Mesenchymal stem cell (in vitro differentiated cells and primary cell): ENCODE measurements at regions not wholly inside any gene's neighbourhood (a gene's known extent, or its start where the extent isn't known, plus 50 kb on each side); places are given as distances from the start of the nearest gene placed in this dataset.
A peak's percentile ranks its signal among the peaks of the same experiment; 100 is the strongest.

Experiments used
- DNase-seq: peaks from one replicate; pipeline ENCODE4 v3.0.0-alpha.2; 2013
- H2AFZ ChIP-seq: one replicate; pipeline ENCODE4 v1.6.1; 2013; ENCODE audit warnings: low read depth, mild to moderate bottlenecking, control low read depth, inconsistent platforms, low read length, moderate library complexity
- H2AK5ac ChIP-seq: 2 replicates; pipeline ENCODE4 v1.6.1; 2013; ENCODE audit warnings: low read length, moderate library complexity, mild to moderate bottlenecking, inconsistent platforms; ENCODE audit not compliant: severe bottlenecking
- H2BK120ac ChIP-seq: one replicate; pipeline ENCODE4 v1.6.1; 2013; ENCODE audit warnings: low read depth, mild to moderate bottlenecking, inconsistent platforms, low read length, moderate library complexity
- H2BK12ac ChIP-seq, 2 experiments: one replicate each; pipeline ENCODE4 v1.6.1; 2013; ENCODE audit warnings: inconsistent platforms in 2 of 2, low read length in 2 of 2, mild to moderate bottlenecking in 2 of 2, moderate library complexity in 2 of 2, control low read depth in 1 of 2
- H2BK15ac ChIP-seq: one replicate; pipeline ENCODE4 v1.6.1; 2013; ENCODE audit warnings: mild to moderate bottlenecking, low read depth, inconsistent platforms; ENCODE audit not compliant: poor library complexity, severe bottlenecking
- H2BK5ac ChIP-seq: 2 replicates; pipeline ENCODE4 v1.6.1; 2013; ENCODE audit warnings: low read depth, mild to moderate bottlenecking, low read length, control low read depth, inconsistent platforms; ENCODE audit not compliant: poor library complexity, severe bottlenecking
- H3K14ac ChIP-seq, 2 experiments: one replicate each; pipeline ENCODE4 v1.6.1; 2013; ENCODE audit warnings: inconsistent platforms in 2 of 2, low read length in 2 of 2, control low read depth in 1 of 2, mild to moderate bottlenecking in 1 of 2, moderate library complexity in 1 of 2
- H3K18ac ChIP-seq, 2 experiments: one replicate each; pipeline ENCODE4 v1.6.1; 2013; ENCODE audit warnings: inconsistent platforms in 2 of 2, low read length in 2 of 2, control low read depth in 1 of 2, low read depth in 1 of 2, mild to moderate bottlenecking in 1 of 2
- H3K23ac ChIP-seq, 2 experiments: one replicate each; pipeline ENCODE4 v1.6.1; 2013; ENCODE audit warnings: inconsistent platforms in 2 of 2, low read length in 2 of 2, mild to moderate bottlenecking in 2 of 2, moderate library complexity in 2 of 2, control low read depth in 1 of 2
- H3K27ac ChIP-seq: 2 replicates; pipeline ENCODE4 v1.5.1; 2013; ENCODE audit warnings: mild to moderate bottlenecking, moderate library complexity, low read length, control low read depth, inconsistent platforms; ENCODE audit not compliant: poor library complexity, severe bottlenecking
- H3K27me3 ChIP-seq, 2 experiments: 2 replicates each; pipeline versions ENCODE4 v1.6.1 to v1.7.0; 2013; ENCODE audit warnings: low read length in 2 of 2, mild to moderate bottlenecking in 2 of 2, moderate library complexity in 2 of 2, control low read depth in 1 of 2, inconsistent platforms in 1 of 2; ENCODE audit not compliant: control insufficient read depth in 1 of 2, insufficient read depth in 1 of 2
- H3K36me3 ChIP-seq, 2 experiments: 2 replicates each; pipeline versions ENCODE4 v1.6.1 to v1.7.0; 2013; ENCODE audit warnings: low read length in 2 of 2, control low read depth in 1 of 2, inconsistent platforms in 1 of 2, low read depth in 1 of 2, mild to moderate bottlenecking in 1 of 2; ENCODE audit not compliant: insufficient read depth in 2 of 2, control insufficient read depth in 1 of 2
- H3K4ac ChIP-seq, 2 experiments: one replicate each; pipeline ENCODE4 v1.6.1; 2013; ENCODE audit warnings: inconsistent platforms in 2 of 2, low read length in 2 of 2, mild to moderate bottlenecking in 2 of 2, moderate library complexity in 2 of 2, control low read depth in 1 of 2, low read depth in 1 of 2
- H3K4me1 ChIP-seq: 2 replicates; pipeline ENCODE4 v1.6.1; 2013; ENCODE audit warnings: low read depth, low read length, control low read depth; ENCODE audit not compliant: control insufficient read depth, insufficient read depth
- H3K4me2 ChIP-seq: 2 replicates; pipeline ENCODE4 v1.6.1; 2013; ENCODE audit warnings: low read length, mild to moderate bottlenecking, inconsistent platforms; ENCODE audit not compliant: poor library complexity, severe bottlenecking
- H3K4me3 ChIP-seq, 2 experiments: 2 replicates each; pipeline versions ENCODE4 v1.5.1 to v1.7.0; 2013; ENCODE audit warnings: low read length in 2 of 2, mild to moderate bottlenecking in 2 of 2, control low read depth in 1 of 2, low read depth in 1 of 2; ENCODE audit not compliant: insufficient read depth in 1 of 2
- H3K79me1 ChIP-seq: replicated peaks from 2 replicates; pipeline ENCODE4 v1.6.1; 2013; ENCODE audit warnings: mild to moderate bottlenecking, control low read depth, low read length, inconsistent platforms; ENCODE audit not compliant: poor library complexity, severe bottlenecking
- H3K9ac ChIP-seq: 2 replicates; pipeline ENCODE4 v1.7.0; 2013; ENCODE audit warnings: mild to moderate bottlenecking, low read length, moderate library complexity
- H3K9me3 ChIP-seq: 2 replicates; pipeline ENCODE4 v1.7.0; 2013; ENCODE audit warnings: mild to moderate bottlenecking, low read length; ENCODE audit not compliant: control insufficient read depth
- H4K8ac ChIP-seq: one replicate; pipeline ENCODE4 v1.6.1; 2013; ENCODE audit warnings: inconsistent platforms, mild to moderate bottlenecking, low read length, moderate library complexity
- H4K91ac ChIP-seq: one replicate; pipeline ENCODE4 v1.6.1; 2013; ENCODE audit warnings: mild to moderate bottlenecking, low read length, inconsistent platforms
- WGBS: methylation state at CpG from one replicate; pipeline ENCODE4 v1.1.7; 2013; ENCODE audit warnings: mixed read lengths; 5-methylcytosine and 5-hydroxymethylcytosine counted together

DNA sequence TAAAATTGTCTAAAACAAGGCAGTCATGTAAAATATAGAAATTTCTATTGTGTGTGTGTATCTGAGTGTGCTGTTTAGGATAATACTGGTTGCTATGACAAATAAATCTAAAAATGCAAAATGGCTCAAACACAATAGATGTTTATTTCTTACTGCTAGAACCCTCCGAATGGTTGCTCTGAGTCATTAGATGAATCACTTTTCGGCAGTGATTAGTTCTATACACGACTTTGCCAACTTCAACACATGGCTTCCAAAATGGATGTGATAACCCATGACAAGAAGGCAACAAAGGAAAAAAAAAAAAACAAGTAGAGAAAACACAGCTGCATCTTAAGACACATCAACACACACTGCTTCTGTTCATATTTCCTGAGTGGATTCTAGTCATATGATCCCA lies 729.2 kb downstream of the AACS start:
- Histone ChIP-seq H3K4me1 (peaks cover 7% of the 10 kb centered on the region), H3K4me3 (no peak overlapping the region), H3K27ac (no peak overlapping the region), H3K14ac (no peak overlapping the region), H2BK12ac (no peak overlapping the region), H2AK5ac (no peak overlapping the region), H3K4me2 (no peak overlapping the region), H2BK15ac (no peak overlapping the region), H3K79me1 (no peaks in the 10 kb centered on the region), H3K18ac (no peak overlapping the region), H2BK120ac (no peak overlapping the region), H2BK5ac (no peak overlapping the region), H3K4ac (no peak overlapping the region), H2AFZ (no peak overlapping the region), H4K91ac (no peak overlapping the region), H3K36me3 (no peaks in the 10 kb centered on the region), H3K27me3 (no peaks in the 10 kb centered on the region), H3K9ac (no peak overlapping the region), H4K8ac (no peak overlapping the region), H3K23ac (no peak overlapping the region), H3K9me3 (peaks cover 47% of the 10 kb centered on the region)
- DNase-seq: no peak
- WGBS: 57% methylated on average over 3 of the region's 3 CpGs

DNA sequence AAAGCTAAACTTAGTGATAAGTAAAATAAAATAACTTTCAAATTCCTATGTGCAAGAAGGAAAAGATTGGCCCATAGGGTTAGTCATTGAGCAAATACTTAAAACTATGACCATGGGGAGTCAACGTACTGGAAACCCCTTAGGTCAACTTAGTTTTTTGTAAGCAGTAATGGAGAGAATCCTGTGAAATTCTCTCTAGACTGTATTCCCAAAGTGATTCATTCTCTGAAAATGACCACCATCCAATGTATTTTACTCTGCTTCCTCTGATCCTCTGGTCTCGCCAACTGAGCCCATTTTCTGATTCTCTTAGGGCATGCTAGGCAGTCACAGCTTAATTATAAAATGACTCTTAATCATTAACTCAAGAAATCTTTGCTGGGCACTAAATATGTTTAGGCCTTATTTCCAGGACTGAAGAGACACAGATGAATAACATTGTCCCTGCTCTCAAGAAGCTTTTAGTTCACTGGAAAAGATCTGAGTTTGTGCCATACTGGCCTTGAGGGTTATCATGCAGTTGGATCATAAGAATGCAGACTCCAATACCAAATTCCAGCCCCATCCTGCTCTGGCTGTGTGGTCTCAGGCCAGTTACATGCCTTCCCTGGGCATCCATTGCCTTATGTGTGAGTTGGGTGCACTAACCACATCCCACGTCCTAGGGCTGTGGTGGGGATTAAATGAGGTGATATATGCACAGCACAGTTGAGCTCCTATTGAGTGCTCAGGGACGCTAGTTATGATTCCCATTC lies 732.4 kb downstream of the AACS start:
- Histone ChIP-seq H3K79me1 (no peaks in the 10 kb centered on the region), H3K36me3 (no peaks in the 10 kb centered on the region), H2BK15ac (no peak overlapping the region), H3K4me2 (no peak overlapping the region), H3K4ac (no peak overlapping the region), H3K9me3 (peaks cover 35% of the 10 kb centered on the region), H3K23ac (no peak overlapping the region), H2BK120ac (no peak overlapping the region), H3K18ac (no peak overlapping the region), H3K4me1 (peaks cover 7% of the 10 kb centered on the region), H4K91ac (no peak overlapping the region), H3K4me3 (no peak overlapping the region), H2AFZ (no peak overlapping the region), H2BK12ac (no peak overlapping the region), H4K8ac (no peak overlapping the region), H3K9ac (no peak overlapping the region), H3K27me3 (no peaks in the 10 kb centered on the region), H3K27ac (peak overlapping the region; percentile 79), H3K14ac (no peak overlapping the region), H2AK5ac (no peak overlapping the region), H2BK5ac (no peak overlapping the region)
- no peak for DNase-seq
- 62% methylated on average over 4 of the region's 4 CpGs for WGBS

DNA sequence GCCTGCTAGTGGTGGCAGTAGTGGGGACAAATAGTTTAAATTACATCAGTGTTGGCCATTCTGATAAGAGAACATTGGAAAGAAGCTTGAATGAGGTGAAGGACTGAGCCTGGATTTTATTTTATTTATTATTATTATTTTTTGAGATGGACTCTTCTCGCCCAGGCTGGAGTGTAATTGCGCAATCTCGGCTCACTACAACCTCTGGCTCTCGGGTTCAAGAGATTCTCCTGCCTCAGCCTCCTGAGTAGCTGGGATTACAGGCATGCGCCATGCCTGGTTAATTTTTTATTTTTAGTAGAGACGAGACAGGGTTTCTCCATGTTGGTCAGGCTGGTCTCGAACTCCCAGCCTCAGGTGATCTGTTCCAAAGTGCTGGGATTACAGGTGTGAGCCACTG lies 739.4 kb downstream of the AACS start:
- Histone ChIP-seq H4K8ac (no peak overlapping the region), H3K4me2 (no peak overlapping the region), H2BK120ac (no peak overlapping the region), H3K23ac (no peak overlapping the region), H3K14ac (no peak overlapping the region), H3K9me3 (peaks cover 7% of the 10 kb centered on the region), H2BK15ac (no peak overlapping the region), H3K27me3 (no peaks in the 10 kb centered on the region), H3K36me3 (no peaks in the 10 kb centered on the region), H3K18ac (no peak overlapping the region), H3K27ac (no peak overlapping the region), H3K4ac (no peak overlapping the region), H3K4me3 (no peak overlapping the region), H3K79me1 (no peaks in the 10 kb centered on the region), H3K9ac (no peak overlapping the region), H2BK12ac (no peak overlapping the region), H2AK5ac (no peak overlapping the region), H3K4me1 (no peaks in the 10 kb centered on the region), H2BK5ac (no peak overlapping the region), H4K91ac (no peak overlapping the region), H2AFZ (no peak overlapping the region)
- 65% methylated on average over 7 of the region's 7 CpGs for WGBS
- DNase-seq: no peak

DNA sequence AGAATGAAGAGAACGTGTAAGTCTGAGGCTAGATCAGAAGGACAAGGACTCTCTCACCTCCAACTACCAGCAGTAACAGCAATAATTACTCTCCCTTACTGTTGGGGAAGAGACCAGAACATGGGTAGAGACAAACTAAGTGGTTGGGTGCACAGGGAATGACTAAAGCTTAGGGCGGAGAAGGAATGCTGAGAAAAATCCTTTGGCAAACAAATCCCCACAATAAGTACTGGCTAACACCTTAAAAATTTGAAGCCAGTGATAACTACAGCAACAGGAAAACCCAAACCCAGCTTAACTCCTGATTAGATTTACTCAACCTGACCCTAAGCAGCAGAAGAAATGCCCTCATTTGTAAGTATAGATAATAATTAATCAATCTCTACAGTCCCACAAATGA lies 759.0 kb downstream of the AACS start:
- H2AFZ ChIP-seq: no peak overlapping the region
- no peak overlapping the region for H2BK15ac ChIP-seq
- H3K14ac ChIP-seq: no peak overlapping the region
- H3K9ac ChIP-seq: no peak overlapping the region
- no peak overlapping the region for H4K8ac ChIP-seq
- no peak overlapping the region for H3K4ac ChIP-seq
- no peak overlapping the region for H3K27ac ChIP-seq
- no peak overlapping the region for H3K18ac ChIP-seq
- H3K4me1 ChIP-seq: no peaks in the 10 kb centered on the region
- no peaks in the 10 kb centered on the region for H3K36me3 ChIP-seq
- no peak overlapping the region for H3K4me2 ChIP-seq
- no peak overlapping the region for H3K4me3 ChIP-seq
- H4K91ac ChIP-seq: no peak overlapping the region
- DNase-seq: no peak
- no peak overlapping the region for H2BK120ac ChIP-seq
- 83% methylated on average over 1 of the region's 2 CpGs for WGBS
- H3K79me1 ChIP-seq: no peaks in the 10 kb centered on the region
- no peak overlapping the region for H3K23ac ChIP-seq
- no peak overlapping the region for H2AK5ac ChIP-seq
- H3K9me3 ChIP-seq: peaks cover 38% of the 10 kb centered on the region
- no peaks in the 10 kb centered on the region for H3K27me3 ChIP-seq
- no peak overlapping the region for H2BK5ac ChIP-seq
- H2BK12ac ChIP-seq: no peak overlapping the region
